NAMALWA (cell line): ENCODE measurements at regions not wholly inside any gene's neighbourhood (a gene's known extent, or its start where the extent isn't known, plus 50 kb on each side); places are given as distances from the start of the nearest gene placed in this dataset.
"Not testable (repeated sequence)": the region's sequence is repeated elsewhere in the genome, so short reads cannot be mapped to it uniquely, and the experiment has no call there.

Source experiments
- DNase-seq: peaks from one replicate; pipeline ENCODE4 v3.0.0-alpha.2; 2015; ENCODE audit warnings: low spot score

DNA sequence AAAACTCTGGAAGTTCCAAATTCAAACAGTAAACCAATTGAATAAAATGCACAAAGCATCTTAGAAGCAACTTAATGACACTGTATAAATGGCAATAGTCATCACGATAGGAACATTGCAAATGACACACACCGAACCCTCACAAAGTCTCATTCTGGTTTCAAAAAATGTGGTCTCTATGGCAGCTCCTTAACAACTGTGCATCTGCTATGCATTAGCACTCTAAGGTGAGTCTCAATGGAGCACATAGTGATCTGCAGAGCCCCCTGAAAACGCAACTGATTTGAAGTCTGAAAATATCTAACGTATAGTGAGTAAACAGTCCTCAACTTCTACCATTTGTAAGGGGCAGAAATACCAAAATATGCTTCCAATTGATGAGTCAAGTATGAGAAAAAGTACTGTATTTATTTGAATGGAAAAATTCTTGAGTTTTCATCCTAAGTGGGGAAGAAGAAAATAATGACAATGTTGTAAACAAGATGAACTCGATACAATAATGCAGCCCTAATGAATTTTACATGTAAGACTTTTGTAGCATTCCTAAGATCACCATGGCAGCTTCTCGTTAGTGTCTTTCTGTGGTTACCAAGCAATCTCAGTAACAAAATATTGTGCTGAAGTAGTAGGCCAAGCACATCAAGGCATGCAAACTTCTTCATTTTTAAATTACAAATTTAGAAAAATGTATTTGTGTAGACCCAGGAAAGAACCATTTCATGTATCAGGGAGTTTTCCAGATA is 517.5 kb upstream of the FAM174A start:
- no peak for DNase-seq

DNA sequence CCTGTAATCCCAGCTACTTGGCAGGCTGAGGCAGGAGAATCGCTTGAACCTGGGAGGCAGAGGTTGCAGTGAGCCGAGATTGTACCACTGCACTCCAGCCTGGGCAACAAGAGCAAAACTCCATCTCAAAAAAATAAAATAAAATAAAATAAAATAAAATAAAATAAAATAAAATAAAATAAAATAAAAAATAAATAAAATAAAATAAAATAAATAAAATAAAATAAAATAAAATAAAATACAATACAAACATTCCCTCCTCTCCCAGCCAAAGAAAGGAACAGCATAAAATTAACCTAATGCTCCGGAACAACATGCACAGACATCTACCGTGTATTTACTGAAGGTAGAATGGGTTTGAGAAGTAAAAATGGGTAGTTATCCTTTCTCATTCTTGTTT is 521.9 kb upstream of the FAM174A start:
- DNase-seq: not testable (repeated sequence)

DNA sequence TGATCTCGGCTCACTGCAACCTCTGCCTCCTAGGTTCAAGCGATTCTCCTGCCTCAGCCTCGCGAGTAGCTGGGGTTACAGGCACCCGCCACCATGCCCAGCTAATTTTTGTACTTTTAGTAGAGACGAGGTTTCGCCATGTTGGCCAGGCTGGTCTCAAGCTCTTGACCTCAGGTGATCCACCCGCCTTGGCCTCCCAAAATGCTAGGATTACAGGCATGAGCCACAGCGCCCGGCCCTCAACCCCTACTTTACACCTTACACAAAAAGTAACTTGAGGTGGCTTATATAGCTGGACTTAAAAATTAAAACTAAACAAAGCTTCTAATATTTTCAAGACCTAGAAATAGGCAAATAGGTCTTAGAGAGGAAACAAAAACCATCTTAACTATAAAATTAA is 524.0 kb upstream of the FAM174A start:
- not testable (repeated sequence) for DNase-seq

DNA sequence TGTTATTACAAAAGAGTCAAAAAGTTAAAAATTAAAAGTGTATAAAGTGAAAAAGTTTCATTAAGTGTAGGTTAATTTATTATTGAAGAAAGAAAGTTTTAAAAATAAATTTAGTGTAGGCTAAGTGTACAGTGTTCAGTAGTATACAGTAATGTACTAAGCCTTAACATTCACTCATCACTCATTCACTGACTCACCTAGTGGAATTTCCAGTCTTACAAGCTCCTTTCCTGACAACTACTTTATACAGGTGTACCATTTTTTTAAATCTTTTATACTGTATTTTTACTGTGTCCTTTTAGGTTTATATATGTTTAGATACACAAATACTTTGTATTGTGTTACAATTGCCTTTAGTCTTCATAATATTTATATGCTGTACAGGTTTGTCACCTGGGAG is 530.2 kb upstream of the FAM174A start:
- no peak for DNase-seq

DNA sequence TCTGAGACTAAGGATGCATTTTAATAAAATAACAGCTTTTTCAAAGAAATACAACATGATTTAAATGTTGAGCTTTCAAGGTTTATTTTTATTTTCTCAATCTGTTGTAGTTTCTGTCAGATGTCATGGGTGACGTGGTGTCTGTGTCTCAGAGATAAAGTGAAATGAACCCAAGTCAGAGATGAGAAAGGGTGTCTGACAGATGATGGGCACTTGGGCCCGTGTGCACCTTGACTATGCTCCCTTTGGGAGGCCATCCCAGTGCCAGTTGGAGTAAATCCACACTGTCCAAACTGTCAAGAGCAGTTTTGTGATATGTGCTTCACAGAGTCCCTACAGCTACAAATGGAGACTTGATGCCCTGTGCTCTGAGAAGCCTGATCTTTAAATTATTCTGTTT is 536.9 kb upstream of the FAM174A start:
- no peak for DNase-seq

DNA sequence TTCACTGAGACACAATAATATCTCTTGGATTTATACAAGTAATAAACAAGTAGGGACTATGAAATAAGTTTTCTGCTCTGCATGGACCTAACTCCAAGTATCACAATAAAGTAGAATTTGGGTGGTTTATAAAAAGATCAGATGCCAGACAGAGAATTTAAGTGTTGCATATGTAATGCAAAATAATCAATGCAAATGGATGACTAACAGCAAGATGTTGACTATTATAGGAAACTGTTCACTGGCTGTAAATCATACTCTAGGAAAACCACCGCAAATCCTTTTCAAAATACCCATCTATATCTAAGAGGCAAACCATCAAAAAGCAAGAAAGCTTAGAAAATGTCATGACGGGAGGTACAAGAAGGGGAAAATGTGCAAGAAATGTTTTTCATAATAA is 539.8 kb upstream of the FAM174A start:
- DNase-seq: no peak

DNA sequence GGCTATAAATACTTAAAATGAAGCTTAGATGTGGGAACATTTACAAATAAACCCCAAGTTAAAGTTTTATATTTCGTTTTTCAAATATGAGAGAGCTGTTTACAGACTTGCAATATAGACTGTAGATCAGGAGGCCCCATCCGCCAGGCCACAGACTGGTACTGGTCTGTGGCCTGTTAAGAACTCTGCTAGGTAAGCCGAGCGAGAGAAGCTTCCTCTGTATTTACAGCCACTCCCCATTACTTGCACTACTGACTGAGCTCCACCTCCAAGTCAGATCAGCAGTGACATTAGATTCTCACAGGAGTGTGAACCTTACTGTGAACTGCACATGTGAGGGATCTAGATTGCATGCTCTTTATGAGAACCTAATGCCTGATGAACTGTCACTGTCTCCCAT is 561.4 kb upstream of the FAM174A start:
- no peak for DNase-seq

DNA sequence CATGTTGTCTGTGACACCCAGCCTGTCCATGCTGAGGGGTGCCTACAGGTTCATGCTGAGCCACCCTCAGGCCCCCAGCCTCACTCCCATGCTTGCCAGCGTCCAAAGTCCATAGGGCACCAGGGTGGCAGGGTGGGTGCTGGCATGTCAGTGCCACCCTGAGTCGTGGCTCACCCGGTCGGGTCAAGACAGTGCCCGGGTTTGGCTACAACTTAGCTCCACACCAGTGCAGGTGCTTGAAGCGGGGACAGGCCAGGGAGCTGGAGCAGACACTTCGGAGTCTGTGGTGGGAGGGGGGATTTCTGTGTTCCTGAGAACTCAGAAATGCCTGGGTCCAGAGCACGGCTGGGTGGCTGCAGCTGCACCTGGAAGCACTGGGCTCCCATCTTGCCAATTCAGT is 579.2 kb upstream of the FAM174A start:
- no peak for DNase-seq

DNA sequence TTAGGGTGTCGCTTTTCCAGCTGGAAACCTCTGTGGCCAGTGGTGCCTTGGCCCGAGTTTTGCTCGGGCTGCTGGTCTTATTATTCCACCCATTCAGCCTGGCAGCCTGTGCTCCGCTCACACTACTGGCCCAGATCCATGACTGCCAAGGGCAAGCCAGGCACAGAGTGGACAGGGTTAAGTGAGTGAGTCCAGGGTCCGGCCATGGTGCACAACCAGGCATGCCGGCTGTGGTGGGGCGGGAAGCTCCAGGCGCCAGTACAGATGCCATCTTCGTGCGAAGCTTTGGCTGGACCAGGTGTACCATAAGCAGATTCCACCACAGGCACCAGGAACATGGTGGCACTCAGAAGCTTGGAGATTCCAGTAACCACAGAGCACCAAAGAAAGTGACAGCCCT is 580.2 kb upstream of the FAM174A start:
- no peak for DNase-seq

DNA sequence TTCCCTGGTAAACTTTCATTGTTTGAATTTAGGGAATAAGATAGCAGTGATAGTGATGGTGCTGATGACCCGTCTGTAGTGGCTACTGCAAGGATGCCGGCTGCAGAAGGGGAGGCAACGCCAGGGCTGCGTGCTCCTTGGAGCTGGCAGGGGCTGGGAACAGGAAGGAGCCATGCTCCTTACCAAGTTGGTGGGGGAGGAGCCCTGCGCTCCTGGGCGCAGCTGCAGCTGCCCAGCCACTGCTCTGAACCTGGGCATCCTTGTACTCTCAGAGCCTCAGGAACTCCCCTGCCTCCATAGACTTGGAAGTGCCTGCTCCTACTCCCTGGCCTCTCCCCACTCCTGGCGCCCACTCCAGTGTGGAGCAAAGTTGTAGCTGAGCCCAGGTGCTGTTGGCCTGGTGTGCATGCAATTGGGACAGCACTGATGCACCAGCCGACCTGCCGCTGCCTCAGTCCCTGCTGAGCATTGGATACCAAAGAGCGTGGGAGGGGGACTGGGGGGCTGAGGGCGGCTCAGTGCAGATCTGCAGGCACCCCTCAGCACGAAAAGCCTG is 585.1 kb upstream of the FAM174A start:
- no peak for DNase-seq

DNA sequence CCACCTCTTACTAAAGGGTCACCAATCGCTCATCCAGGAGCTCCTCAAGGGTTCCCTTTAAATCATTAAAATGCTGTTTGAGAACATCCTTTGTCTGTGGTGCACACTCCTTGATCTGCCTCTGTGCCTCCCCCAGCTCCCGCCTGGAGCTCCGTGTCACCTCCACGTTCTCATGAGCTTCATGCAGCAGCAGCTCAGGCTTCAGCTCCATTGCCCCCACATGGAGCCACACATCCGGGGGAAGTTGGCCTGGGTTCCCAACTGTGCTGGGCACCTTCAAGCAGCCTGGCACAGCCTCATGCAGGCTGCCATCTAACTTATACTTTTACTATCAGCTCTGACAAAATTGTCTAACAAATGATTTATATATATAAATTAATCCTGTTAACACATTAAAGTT is 585.8 kb upstream of the FAM174A start:
- no peak for DNase-seq

DNA sequence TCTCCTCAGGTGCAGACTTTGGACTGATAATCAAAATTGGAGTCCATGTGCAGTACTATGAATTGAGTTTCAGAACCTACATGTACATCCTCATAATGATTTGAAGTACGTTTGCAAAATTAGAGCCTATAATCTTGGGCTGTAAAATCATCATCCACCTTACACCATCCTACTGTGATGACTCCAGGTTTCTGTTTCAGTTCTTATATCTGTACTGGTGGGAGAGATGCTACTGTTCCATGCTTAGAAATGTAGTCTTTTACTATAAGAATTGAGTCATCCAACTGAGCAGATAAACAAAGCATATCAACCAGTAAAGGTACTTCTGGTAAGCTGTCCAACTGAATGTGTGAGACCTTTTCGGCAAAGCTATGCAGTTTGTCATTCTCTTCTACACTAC is 586.3 kb upstream of the FAM174A start:
- DNase-seq: no peak

DNA sequence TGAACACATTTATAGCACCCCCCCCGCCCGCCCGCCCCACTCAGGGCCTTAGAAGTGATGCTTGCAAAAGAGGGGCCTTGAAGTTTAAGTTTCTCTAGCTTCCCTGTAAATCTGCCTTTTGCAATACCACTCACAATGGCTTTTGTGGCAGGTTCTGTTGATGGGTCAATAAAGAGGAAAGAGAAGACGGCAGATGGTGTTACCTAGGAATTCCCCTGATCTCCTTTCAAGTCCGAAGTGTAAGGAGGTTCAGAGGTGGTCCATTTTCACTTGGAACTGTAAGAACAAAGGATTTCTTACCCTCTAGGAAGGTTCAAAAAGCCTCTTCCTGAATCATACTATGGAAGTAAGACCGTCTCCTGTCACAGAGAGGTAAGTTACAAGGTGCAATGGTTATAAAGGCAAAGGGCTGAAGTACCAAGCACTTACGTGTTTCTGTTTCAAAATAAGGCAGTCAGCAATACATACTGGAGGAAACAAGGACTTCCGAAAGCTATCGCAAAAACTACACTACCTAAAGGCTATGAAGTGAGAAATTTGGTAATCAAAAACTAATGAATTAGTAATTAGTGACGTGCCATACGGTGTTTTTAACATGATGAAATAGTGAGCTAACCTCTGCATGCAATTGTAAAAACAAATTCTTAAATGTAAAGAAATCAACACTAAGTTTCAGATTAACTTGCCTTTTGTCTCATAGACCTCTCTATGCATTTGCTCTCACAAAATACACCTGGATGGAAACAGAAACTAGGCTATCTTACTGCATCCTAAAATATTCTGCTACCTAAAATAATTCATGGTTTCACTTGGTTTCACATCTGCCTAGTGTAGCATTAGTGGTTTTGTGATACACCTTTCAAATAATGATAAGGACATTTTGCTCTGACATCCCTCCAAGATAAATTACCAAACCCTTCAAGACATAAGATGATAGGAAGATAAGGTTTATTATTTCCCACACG is 589.4 kb upstream of the FAM174A start:
- DNase-seq: no peak

DNA sequence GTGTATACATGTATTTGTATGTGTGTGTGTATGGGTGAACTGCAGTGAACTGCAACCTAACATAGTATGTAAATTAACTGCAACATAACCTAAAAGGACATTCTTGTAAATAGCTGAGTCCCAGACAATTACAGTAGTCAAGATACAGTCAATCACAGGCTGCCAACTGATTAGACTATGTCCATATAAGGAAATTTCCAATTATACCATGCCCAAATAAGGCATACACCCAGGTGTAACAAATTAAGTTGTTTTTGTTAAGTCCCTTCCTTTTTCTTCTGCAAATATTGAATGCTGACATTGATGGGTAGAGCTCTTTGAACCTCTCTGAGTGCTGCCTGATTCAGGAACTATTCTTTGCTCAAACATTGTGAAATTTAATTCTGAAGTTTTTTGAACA is 594.6 kb upstream of the FAM174A start:
- no peak for DNase-seq

DNA sequence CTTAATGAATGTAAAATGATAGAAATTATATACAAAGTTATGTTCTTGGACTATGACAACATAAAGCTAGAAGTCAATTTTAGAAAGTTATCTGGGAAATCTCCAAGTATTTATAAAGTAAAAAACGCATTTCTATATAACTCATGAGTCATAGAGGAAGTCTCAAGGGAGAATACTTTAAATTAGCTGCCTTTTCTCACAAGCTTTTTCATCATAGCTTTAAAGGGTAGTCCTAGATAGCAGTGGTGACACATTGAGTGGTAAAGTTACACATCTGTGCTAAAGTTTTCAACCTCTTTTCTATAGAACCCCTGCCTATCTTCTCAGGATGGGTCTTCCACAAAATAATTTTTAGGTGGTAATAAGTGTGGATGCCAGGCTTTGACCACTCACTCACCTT is 598.3 kb upstream of the FAM174A start:
- DNase-seq: no peak

DNA sequence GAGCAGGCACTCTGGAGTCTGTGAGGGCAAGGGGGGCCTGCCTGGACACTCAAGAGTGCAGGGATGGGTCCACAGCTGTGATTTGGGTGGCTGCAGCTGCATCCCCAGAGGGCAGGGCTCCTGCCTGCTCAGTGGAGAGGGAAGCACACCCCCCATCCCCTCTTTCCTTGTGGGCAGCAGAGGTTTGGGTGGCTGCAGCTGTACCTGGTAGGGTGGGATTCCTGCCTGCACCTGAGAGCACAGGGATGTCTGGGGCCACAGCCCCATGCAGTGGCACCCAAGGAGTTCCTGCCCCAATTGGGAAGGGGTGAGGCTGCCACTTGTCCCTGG is 605.4 kb upstream of the FAM174A start:
- DNase-seq: no peak

DNA sequence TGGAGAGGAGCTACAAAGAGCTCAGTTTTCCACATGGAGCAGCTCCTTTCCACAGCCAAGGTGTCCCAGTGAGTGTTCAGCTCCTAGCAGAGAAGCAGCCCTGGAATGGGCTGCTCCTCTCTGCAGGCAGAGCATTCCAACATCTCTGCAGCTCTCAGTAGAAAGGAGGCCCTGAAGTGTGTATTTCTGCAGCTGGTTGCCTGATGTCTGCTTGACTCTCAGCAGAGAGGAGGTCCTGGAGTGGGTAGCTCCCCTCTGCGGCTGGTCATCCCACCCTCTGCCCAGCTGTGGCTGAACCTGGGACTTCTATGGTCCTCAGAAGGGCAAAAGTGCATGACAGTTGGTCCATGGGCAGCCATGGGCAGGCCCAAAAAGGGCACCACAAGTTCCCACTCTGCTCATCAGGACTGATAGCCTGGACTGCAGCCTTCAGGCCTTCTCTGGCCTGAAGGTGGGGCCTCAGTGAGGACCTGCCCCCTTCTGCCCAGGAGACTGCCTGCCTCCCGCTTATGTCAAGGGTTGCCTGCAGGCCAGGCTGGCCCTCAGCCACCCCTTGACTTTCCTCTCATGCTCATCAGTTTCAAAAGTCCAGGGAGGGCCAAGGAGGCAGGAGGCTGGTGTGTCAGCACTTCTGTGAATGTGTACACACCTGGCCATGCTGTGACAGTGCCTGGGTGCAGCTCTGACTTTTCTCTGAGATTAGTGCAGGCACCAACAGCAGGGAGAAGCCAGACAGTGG is 605.9 kb upstream of the FAM174A start:
- no peak for DNase-seq

DNA sequence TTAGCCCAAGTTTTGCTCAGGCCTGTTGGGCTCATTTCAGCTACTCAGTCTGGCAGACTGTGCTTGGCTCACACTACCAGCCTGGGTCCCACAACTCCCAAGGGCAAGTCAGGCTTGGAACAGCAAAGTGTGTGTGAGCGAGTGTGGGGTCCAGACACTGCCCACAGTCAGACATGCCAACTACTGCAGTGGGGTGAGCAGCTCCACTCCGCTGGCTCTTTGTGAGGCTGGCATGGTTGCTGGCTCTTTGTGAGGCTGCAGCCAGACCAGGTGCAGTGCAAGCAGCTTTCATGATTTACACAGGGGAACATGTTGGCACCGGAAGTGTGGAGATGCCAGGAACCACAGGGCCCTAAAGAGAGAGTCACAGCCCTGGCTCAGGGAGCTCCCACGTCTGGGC is 606.7 kb upstream of the FAM174A start:
- no peak for DNase-seq

DNA sequence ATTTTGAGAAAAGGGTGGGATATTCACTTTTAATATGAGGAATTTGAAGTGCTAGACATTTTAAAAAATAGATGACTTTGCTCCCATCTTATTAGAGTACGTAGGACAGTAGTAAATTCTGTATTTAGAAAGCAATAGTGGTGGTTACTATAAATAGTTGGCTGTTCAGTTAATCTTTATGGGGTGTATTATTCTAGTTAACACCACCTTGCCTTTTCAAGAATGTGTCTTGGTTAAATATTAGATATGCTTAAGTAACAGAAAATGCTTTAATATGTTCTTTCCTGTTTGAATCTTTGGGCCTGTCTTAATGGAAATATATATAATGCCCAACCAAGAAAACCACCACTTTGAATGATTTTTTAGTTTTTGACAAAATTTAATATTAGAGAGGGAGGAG is 608.7 kb upstream of the FAM174A start:
- no peak for DNase-seq

DNA sequence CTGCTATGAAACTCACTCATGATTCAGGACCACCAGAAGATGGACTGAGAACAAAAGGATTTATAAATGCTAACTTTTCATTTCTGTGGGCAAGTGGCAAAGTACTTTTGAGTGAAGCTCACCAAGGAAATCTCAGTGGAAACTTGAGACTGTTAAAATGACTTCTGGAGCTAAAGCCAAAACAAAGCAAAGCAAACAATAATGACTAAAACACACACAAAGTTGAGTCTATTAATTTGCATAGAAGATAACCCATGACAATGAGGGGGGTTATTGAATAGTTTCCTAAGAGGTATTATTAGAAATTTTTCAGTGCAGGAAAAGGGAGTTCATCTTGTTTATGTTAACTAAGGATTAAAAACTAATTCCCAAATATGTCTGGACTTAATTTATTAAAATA is 612.8 kb upstream of the FAM174A start:
- no peak for DNase-seq

DNA sequence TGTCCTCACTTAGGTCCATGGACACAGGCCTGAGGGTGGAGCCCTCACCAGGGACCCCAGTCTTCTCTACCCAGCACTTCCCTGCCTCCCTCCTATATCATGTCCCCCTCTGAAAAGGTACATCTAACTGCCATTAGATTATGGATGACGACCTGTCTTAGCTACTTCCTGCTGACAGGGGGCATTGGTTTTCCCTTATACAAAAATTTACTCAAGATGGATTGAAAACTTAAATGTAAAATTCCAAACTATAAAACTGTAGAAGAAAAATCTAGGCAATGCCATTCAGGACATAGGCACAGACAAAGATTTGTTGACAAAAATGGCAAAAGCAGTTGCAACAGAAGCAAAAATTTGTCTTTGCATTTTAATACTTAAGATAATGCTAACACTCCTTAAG is 623.2 kb upstream of the FAM174A start:
- DNase-seq: no peak

DNA sequence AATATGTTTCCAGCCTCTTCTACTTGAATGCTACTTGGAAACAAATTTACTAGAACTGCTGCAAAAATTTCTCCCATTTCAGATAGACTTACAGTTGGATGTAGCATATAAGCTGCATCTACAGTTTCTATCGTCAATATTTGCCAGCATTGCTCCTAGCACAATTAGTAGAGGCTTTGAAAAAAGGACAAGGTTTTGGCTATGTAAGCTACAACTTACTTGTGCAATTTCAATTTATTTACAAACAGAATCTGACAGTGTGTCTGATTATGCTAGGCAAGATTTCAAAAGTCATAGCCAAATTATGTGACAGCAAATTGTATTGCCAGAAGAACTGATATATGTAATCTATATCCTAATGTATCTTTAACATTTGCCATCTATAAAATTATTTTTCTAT is 628.4 kb upstream of the FAM174A start:
- DNase-seq: no peak

DNA sequence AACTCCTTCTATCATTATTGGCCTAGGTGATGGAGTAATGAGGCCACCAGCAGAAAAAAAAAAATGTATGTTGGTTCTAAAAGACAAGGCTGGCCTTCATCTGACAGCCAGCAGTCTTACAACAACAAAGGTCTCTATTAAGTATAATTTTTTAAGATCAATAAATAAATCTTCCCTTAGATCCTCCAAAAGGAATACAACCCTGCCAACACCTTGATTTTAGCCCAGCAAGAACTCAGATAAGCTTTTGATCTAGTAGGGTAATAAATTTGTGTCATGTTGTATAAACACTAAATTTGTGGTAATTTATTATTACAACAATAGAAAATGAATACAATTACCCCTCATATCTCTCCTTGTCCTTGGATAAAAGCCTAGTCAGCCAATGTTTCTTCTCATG is 633.2 kb upstream of the FAM174A start:
- no peak for DNase-seq
